ENCODE measurements at regions not wholly inside any gene's neighbourhood (a gene's known extent, or its start where the extent isn't known, plus 50 kb on each side); places are given as distances from the start of the nearest gene placed in this dataset.

DNA sequence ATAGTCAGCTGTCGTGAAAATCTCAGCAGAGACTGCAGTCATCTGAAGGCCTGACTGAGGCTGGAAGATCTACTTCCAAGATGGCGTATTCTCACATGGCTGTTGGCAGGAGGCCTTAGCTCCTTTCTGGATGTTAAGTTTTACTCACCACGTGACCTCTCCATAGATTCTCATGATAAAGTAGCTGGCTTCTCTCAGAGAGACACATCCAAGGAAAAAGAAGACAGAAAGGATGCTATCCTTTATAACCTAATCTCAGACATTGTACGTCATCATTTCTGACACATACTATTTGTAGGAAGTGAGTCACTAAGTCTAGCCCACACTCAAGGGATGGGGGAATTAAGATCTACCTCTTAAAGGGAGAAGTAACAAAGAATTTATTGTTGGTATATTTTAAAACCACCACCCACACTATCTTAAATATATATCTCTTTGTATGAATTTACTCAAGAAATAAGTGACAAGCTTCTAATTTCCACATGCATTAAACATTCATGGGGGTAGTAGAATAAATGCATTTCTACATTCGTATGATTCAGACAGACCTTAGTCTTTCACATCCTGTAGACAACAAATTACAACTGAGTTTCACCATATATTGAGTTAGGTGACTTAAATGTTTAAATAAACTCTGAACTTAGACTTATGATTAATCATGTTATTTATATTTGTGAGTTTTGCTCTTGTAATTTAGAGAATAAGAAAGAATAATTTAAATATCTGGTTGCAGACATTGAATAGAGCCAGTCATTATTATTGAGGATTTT, 411.0 kb downstream of the LRIG3 start:
- ATAC-seq = no peak
- DNase-seq (ENCODE audit: low spot score) = no peak

DNA sequence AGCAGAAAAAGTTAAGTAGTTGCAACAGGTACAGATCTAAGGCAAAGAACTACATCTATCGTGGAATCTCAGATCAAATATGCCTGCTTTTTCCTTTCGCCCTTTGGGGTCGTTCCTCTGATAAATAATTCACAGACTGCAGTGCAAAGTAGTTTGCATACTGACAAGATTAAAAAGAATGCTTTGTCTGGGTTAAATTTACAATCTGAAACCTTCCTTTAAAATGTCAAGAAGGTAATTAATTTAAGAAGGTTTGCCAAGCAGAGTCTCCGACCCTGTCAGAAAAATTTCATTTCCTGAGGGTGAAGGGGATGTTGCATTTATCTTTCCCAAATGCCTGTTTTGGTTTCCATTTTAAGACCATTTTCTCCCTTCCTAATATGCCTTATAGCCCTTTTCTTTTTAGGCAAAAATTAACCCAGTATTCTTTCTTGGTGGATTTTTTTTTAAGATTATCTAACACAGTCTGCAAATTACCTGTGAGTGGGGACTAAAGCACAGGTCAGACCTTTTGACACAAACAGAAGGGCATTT, 406.9 kb downstream of the LRIG3 start:
- DNase-seq (ENCODE audit: low spot score) (no peak), ATAC-seq (no peak)

- ATAC-seq = no peak
- DNase-seq (ENCODE audit: low spot score) = no peak
These were observed 406.5 kb downstream of the LRIG3 start for GRCh38 chr12:58513852-58514251.

DNA sequence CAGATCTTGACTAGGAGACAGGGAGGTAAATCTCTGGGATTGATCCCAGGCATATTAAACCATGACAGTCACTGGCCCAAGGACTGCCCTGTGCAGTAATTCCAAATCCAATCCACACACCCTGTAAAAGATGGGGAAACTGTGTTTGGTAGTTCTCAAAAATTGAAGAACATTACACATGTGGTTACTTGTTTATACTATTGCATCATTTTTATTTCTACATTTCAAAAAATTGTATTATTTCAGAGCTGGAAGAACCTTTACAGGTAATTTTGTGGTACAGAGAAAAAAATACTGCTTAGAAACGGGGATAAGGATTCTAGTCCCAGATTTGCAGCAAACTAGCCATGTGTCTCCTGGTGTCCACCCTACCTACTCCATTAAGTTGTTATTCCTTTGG, 400.5 kb downstream of the LRIG3 start:
- DNase-seq (ENCODE audit: low spot score) = no peak
- ATAC-seq = no peak

DNA sequence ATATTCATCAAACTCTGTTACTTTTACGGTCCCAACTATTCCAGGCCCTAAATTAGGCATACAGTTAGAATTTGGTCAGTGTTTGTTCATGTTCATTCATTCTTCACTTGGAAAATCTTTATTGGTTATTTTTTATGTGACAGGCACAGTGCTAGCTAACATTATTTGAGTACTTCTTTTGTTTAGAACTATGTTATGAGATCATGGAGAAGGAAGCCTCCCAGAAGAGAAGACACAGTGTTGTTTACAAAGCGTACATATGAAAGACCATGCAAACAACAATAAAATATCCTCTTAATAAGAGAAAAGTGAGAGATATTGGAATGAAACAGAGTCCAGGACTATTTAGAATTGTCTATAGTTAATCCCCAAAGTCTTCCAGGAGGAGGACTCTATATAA, 399.2 kb downstream of the LRIG3 start:
- DNase-seq (ENCODE audit: low spot score) = no peak
- no peak for ATAC-seq

GRCh38 chr12:58521796-58522195, 398.5 kb downstream of the LRIG3 start:
- ATAC-seq = no peak
- DNase-seq (ENCODE audit: low spot score) = no peak

- no peak for ATAC-seq
These were observed 396.9 kb downstream of the LRIG3 start for GRCh38 chr12:58523360-58523759.

GRCh38 chr12:58528271-58528670, 392.0 kb downstream of the LRIG3 start:
- DNase-seq (ENCODE audit: low spot score) (no peak), ATAC-seq (no peak)

More at GRCh38 chr12:58523360-58523759, 396.9 kb downstream of the LRIG3 start:
- no peak for DNase-seq (ENCODE audit: low spot score)

- ATAC-seq = no peak
These were observed 391.1 kb downstream of the LRIG3 start for GRCh38 chr12:58529114-58529665.

DNA sequence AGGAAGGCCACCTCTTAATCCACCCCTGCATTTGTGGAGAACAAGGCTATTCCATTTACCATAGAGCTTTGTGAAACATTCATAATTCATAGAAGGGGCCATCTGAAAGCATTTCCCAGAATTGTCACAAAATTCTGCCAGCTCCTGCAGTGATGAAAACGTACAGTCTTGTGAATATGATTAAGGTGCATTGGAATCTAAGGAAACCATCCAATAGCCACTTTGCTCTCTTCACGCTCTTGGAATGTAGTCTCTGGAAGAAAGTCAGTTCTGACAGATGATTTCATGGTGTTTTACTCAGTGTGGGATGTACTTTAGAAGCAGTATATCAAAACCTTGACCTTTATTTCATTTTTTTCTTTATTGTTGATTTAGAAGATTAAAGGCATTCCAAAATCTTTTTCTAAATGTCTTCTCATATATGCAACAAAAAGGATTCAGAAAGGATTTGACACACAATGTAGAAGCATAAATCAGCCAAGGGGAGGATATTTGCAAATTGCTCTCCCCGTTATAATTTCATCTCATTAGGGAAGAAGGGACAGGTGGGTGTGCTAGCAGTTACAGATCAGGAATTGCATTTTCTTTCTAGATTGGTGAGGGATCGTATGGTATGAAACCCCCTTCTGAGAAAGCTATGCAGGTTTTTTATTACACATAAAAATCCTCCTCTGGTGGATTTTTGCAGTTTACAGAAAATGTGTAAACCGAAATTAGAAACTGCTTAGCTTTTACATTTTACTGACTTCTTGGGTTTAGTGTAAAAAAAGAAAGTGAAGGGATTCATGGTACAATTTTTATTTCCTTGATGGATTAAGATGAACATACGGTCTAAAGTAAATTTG, 390.2 kb downstream of the LRIG3 start:
- ATAC-seq (no peak), DNase-seq (ENCODE audit: low spot score) (no peak)

More at GRCh38 chr12:58529114-58529665, 391.1 kb downstream of the LRIG3 start:
- no peak for DNase-seq (ENCODE audit: low spot score)

DNA sequence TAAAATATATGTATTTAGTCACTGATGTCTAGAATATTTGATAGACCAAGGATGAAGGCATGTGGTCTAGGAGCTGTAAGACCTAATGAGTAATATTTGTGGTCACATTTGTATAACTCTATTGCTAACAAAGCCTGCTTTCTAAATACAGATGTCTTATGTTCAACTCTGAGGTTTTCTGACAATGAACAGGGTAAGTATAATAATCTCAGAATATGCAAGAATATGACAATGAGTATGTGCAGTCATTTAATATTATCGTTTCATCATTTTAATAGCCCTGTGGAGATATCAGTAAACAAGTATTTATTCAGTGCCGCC, 389.6 kb downstream of the LRIG3 start:
- DNase-seq (ENCODE audit: low spot score) (no peak), ATAC-seq (no peak)

DNA sequence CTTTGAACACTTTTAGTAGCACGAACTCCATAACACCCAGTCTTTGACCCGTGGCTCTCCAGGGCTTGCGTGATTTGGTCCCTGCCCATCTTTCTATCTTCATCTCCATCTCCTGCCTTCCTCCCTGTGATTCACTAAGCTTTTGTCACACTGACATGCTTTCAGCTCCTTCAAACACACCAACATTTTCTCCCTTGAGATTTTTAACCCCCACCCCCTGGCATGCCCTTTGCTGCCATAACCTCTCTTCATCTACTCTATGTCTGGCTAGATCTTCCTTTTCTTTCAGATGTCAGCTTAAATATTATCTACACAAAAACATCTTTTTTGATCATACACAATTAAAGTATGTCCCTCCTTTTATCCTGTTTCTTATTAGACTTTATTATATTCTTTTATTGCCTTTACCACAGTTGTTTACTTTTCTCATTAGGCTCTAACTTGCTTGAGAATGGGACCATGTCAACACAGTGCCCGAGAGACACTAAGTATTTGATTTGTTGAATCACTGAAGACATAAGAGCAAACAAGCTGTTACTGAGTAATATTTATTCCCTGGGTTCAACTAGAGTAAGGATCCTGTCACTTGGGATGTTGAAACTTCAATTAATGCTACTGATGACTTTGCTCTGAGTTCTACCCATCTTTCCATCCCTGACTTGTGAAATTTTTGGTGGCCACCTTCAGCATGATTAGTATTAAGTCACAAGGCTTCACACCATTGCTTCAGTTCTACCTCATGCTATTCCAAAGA, 387.3 kb downstream of the LRIG3 start:
- no peak for ATAC-seq
- no peak for DNase-seq (ENCODE audit: low spot score)

GRCh38 chr12:58533652-58534051, 386.7 kb downstream of the LRIG3 start:
- no peak for ATAC-seq
- no peak for DNase-seq (ENCODE audit: low spot score)

- ATAC-seq = no peak
- no peak for DNase-seq (ENCODE audit: low spot score)
These were observed 383.0 kb downstream of the LRIG3 start for GRCh38 chr12:58537278-58537677.

- ATAC-seq (no peak), DNase-seq (ENCODE audit: low spot score) (no peak)
These were observed 381.0 kb downstream of the LRIG3 start for GRCh38 chr12:58539295-58539694.

DNA sequence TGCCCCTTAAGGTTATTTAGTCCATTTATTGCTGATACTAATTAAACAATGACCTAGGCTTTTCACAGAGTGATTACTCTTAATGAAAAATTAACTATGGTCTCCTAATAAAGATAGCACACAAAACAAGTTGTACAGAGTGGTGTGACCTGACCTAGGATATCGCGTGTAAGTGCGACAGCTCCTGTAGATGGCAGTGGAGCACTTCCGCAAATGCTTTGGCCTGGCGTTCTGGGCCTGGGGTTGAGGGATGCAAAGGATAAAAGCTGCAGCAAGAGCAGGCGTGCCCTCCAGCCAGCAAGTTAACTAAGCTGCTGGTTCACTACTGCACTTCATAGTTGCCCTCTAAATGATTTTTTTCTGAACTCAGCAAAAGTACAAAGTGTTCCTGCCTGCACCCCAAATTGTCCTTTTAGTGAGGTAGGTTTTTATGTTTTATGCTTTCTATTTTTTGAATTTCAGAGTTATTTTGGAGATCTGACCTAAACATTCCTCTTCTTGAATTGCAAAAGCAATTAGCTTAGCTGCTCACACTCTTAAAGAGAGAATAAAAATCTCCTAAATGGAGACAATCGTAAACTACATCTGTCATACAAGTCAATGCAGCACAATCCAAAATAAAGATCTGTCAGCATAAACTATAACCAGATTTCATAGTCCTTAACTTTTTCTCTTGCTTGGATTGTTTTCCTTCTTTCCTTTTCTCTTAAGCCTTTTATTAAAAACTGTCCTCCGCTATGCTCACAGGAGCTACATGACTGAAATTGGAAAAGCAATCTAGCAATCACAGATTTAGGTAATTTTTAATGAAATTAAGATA, 379.6 kb downstream of the LRIG3 start:
- peak; percentile 98 for ATAC-seq
- peak; percentile 59 for DNase-seq (ENCODE audit: low spot score)

DNA sequence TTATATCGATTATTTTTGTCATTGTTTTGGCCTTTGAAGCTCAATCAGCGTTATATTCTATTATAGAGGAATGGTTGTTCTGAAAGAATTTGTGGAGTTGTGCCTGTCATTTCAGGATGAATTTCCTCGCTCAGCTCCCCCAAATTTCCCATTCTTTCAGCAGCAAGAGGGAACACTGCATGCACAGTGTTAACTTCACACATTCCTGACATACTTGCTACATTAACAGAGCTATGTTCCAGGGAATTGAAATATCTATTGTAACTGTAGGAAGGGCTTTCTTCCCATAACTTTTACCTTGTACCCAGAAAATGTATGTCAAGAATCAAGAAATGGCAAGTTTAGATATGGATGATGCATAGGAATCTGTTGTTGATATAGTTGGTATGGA, 379.0 kb downstream of the LRIG3 start:
- ATAC-seq = no peak
- no peak for DNase-seq (ENCODE audit: low spot score)

- DNase-seq (ENCODE audit: low spot score) = no peak
- no peak for ATAC-seq
These were observed 376.0 kb downstream of the LRIG3 start for GRCh38 chr12:58544281-58544680.

GRCh38 chr12:58547217-58547616, 373.1 kb downstream of the LRIG3 start:
- DNase-seq (ENCODE audit: low spot score) (no peak), ATAC-seq (peak; percentile 83)

- DNase-seq (ENCODE audit: low spot score) (no peak), ATAC-seq (no peak)
These were observed 371.5 kb downstream of the LRIG3 start for GRCh38 chr12:58548801-58549200.

All from left lobe of liver (tissue), 2 donors.